ENCODE measurements at regions not wholly inside any gene's neighbourhood (a gene's known extent, or its start where the extent isn't known, plus 50 kb on each side); places are given as distances from the start of the nearest gene placed in this dataset.

GRCh38 chr19:30084390-30084819, 142.4 kb downstream of the URI1 start:
- TF ChIP-seq CTCF (IDR thresholded peaks at IDR 0.05): no peak
- no peak for TF ChIP-seq POLR2A (IDR thresholded peaks at IDR 0.05)

All from heart left ventricle (tissue), 13 donors.